ENCODE measurements at regions not wholly inside any gene's neighbourhood (a gene's known extent, or its start where the extent isn't known, plus 50 kb on each side); places are given as distances from the start of the nearest gene placed in this dataset.

DNA sequence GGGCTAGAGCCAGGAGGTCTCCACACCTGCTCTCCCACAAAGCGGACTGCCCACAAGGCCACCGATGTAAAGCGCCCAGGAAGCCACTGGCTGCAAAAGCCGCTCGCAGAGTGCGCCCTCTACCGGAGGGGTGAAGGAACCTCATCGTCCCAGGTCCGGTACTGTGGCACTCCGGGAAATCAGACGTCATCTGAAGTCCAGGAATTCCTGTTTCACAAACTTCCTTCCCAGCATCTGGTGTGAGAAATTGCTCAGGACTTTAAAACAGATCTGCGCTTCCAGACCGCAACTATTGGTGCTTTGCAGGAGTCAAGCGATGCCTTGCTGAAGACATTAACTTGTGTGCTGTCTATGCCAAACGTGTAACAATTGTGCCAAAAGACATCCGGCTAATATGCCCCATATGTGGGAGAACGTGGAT lies 115.1 kb upstream of the ARID1B start:
- DNase-seq, result peak; percentile 56
- H3K4me3 ChIP-seq, result no peak overlapping the region
- intact Hi-C loops (cut with DNase I; ENCODE audit: low total_unique reads) (no loop called here), in situ Hi-C loops (cut with MboI; ENCODE audit: low pct_ligation_motif_present in 1 of 4, low pct_unique_long_range_greater_than_20kb in 1 of 4, low sequenced_read_pairs in 3 of 4) (no loop called here)
- WGBS, 2 donors (ENCODE audit: low coverage in 1 of 2), result 78 to 84% methylated on average over 7 to 13 of the region's 17 CpGs
- H3K4me1 ChIP-seq, result peaks cover 0 to 7% (median 4%) of the 10 kb centered on the region in 4 donors
- no peaks in the 10 kb centered on the region for H3K27me3 ChIP-seq
- no peaks in the 10 kb centered on the region for H3K36me3 ChIP-seq
- no peaks in the 10 kb centered on the region for H3K9me3 ChIP-seq
- TF ChIP-seq, protein P1, sequence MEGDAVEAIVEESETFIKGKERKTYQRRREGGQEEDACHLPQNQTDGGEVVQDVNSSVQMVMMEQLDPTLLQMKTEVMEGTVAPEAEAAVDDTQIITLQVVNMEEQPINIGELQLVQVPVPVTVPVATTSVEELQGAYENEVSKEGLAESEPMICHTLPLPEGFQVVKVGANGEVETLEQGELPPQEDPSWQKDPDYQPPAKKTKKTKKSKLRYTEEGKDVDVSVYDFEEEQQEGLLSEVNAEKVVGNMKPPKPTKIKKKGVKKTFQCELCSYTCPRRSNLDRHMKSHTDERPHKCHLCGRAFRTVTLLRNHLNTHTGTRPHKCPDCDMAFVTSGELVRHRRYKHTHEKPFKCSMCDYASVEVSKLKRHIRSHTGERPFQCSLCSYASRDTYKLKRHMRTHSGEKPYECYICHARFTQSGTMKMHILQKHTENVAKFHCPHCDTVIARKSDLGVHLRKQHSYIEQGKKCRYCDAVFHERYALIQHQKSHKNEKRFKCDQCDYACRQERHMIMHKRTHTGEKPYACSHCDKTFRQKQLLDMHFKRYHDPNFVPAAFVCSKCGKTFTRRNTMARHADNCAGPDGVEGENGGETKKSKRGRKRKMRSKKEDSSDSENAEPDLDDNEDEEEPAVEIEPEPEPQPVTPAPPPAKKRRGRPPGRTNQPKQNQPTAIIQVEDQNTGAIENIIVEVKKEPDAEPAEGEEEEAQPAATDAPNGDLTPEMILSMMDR (IDR thresholded peaks at IDR 0.05), result peak; percentile 26 to 54 (median 48)
- TF ChIP-seq POLR2AphosphoS5 (IDR thresholded peaks at IDR 0.05), result no peak
- H3K27ac ChIP-seq, result no peak overlapping the region

DNA sequence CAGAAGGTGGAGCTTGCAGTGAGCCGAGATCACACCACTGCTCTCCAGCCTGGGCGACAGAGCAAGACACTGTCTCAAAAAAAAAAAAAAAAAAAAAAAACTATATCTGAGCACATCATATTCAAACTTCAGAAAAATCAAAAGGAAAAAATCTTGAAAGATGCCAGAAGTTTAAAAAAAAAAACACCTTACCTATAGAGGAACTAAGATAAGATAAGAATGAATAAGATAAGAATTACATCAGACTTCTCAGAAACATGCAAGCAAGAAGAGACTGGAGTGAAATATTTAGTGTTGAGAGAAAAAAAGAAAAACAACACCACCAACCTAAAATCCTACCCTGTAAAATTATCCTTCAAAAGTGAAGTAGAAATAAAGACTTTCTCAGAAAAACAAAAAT lies 116.8 kb upstream of the ARID1B start:
- intact Hi-C loops (cut with DNase I; ENCODE audit: low total_unique reads) (no loop called here), in situ Hi-C loops (cut with MboI; ENCODE audit: low pct_ligation_motif_present in 1 of 4, low pct_unique_long_range_greater_than_20kb in 1 of 4, low sequenced_read_pairs in 3 of 4) (no loop called here)
- no peak overlapping the region for H3K27ac ChIP-seq
- H3K27me3 ChIP-seq, result no peaks in the 10 kb centered on the region
- H3K4me1 ChIP-seq, result peaks cover 0 to 7% (median 4%) of the 10 kb centered on the region in 4 donors
- 70% methylated on average over 2 of the region's 2 CpGs; no CpG with 5 or more reads in 1 of the 2 donors for WGBS, 2 donors (ENCODE audit: low coverage in 1 of 2)
- no peaks in the 10 kb centered on the region for H3K36me3 ChIP-seq
- TF ChIP-seq EP300 (IDR thresholded peaks at IDR 0.05; ENCODE audit: low read depth) (no peak), POLR2AphosphoS5 (IDR thresholded peaks at IDR 0.05) (no peak), POLR2A (IDR thresholded peaks at IDR 0.05) (no peak)
- TF ChIP-seq, protein P1 (IDR thresholded peaks at IDR 0.05), result no peak
- no peak for DNase-seq
- no peaks in the 10 kb centered on the region for H3K9me3 ChIP-seq
- H3K4me3 ChIP-seq, result no peak overlapping the region

DNA sequence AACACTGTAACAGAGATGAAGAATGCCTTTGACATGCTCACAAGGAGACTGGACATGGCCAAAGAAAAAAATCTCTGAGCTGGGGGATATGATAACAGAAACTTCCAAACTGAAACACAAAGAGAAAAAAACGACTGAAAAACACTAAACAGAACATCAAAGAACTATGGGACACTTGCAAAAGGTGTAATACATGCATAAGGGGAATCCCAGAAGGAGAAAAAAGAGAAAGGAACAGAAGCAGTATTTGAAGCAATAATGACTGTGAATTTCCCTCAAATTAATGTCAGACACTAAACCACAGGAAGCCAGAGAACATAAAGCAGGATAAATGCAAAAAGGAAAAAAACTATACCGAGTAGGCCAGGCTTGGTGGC lies 117.4 kb upstream of the ARID1B start:
- in situ Hi-C loops (cut with MboI; ENCODE audit: low pct_ligation_motif_present in 1 of 4, low pct_unique_long_range_greater_than_20kb in 1 of 4, low sequenced_read_pairs in 3 of 4), result no loop called here
- DNase-seq, result no peak
- intact Hi-C loops (cut with DNase I; ENCODE audit: low total_unique reads), result no loop called here
- WGBS, 2 donors (ENCODE audit: low coverage in 1 of 2), result 62 to 67% methylated on average over 2 of the region's 2 CpGs
- H3K4me1 ChIP-seq, result peaks cover 0 to 7% (median 4%) of the 10 kb centered on the region in 4 donors
- no peaks in the 10 kb centered on the region for H3K27me3 ChIP-seq
- TF ChIP-seq POLR2A (IDR thresholded peaks at IDR 0.05), result no peak
- TF ChIP-seq, protein P1 (IDR thresholded peaks at IDR 0.05), result no peak
- no peak for TF ChIP-seq POLR2AphosphoS5 (IDR thresholded peaks at IDR 0.05)
- TF ChIP-seq EP300 (IDR thresholded peaks at IDR 0.05; ENCODE audit: low read depth), result no peak
- no peak overlapping the region for H3K4me3 ChIP-seq
- H3K36me3 ChIP-seq, result no peaks in the 10 kb centered on the region
- H3K9me3 ChIP-seq, result no peaks in the 10 kb centered on the region
- no peak overlapping the region for H3K27ac ChIP-seq

DNA sequence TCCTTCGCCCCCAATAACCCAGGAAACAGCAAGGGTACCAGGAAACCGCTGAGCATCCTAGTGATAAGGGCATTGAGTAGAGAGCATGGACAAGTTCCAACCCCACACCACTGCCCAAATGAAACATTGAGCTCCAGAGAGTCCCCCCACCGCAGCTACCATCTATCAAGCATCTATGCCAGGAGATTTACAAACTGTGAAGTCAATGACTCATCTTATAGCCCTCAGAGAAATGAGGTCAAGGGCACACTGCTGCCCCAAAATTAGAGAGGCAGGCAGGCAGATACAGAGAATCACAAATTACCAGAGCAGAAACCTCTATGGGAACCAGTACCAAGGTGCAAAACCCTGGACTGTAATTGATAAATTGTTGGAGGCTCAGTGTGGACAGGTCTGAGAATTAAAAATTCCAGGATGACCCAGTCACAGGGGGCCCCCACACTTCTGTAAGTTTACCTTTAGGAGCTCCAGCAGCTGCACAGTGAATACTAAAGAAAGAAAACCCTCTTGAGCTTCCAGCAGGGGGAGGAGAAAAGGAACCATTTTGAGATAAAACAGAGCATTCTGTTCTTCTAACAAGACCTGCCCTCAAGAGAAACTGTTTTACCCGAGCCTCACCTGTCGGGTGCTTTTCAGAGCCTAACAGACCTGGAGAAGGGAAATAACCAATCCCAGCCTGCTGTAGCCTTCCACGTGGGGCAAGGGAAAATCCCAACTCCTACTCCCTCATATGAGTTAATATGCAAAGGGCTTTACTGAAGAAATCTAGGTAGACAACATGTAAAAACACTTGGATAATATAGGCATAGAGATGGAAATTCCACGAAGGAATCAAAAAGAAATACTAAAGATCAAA lies 118.0 kb upstream of the ARID1B start:
- Histone ChIP-seq H3K4me1 (peaks cover 0 to 7% (median 4%) of the 10 kb centered on the region in 4 donors), H3K27ac (no peak overlapping the region), H3K9me3 (no peaks in the 10 kb centered on the region), H3K4me3 (no peak overlapping the region), H3K36me3 (no peaks in the 10 kb centered on the region), H3K27me3 (no peaks in the 10 kb centered on the region)
- intact Hi-C loops (cut with DNase I; ENCODE audit: low total_unique reads) (no loop called here), in situ Hi-C loops (cut with MboI; ENCODE audit: low pct_ligation_motif_present in 1 of 4, low pct_unique_long_range_greater_than_20kb in 1 of 4, low sequenced_read_pairs in 3 of 4) (no loop called here)
- DNase-seq, result no peak
- 58 to 76% methylated on average over 4 to 7 of the region's 7 CpGs for WGBS, 2 donors (ENCODE audit: low coverage in 1 of 2)
- no peak for TF ChIP-seq POLR2AphosphoS5 (IDR thresholded peaks at IDR 0.05)
- TF ChIP-seq, protein P1 (IDR thresholded peaks at IDR 0.05), result no peak
- no peak for TF ChIP-seq POLR2A (IDR thresholded peaks at IDR 0.05)
- TF ChIP-seq EP300 (IDR thresholded peaks at IDR 0.05; ENCODE audit: low read depth), result no peak
